Right atrium auricular region (tissue), 2 donors: ENCODE measurements at regions not wholly inside any gene's neighbourhood (a gene's known extent, or its start where the extent isn't known, plus 50 kb on each side); places are given as distances from the start of the nearest gene placed in this dataset.
"Not testable (repeated sequence)": the region's sequence is repeated elsewhere in the genome, so short reads cannot be mapped to it uniquely, and the experiment has no call there.

Experiments used
- DNase-seq: peaks from one replicate; pipeline ENCODE4 v3.0.0-alpha.2; 2019; ENCODE audit warnings: low spot score
- H3K27ac ChIP-seq, 2 donors: fragments of 200-600 bp; sonication (generic); 1 replicate in 1 of 2; 2 replicates in 1 of 2; pipeline ENCODE4 v1.5.1; 2016 to 2019
- H3K27me3 ChIP-seq, 2 donors: fragments of 200-600 bp; sonication (generic); one replicate each; pipeline versions ENCODE4 v1.5.1 to v1.6.0; 2017 to 2019
- H3K36me3 ChIP-seq: fragments of 200-600 bp; sonication (generic); one replicate; pipeline ENCODE4 v1.5.1; 2016
- H3K4me1 ChIP-seq, 2 donors: fragments of 200-600 bp; sonication (generic); one replicate each; pipeline versions ENCODE4 v1.5.1 to v1.6.0; 2017 to 2019
- H3K4me3 ChIP-seq, 2 donors: fragments of 200-600 bp; sonication (generic); 1 replicate in 1 of 2; 2 replicates in 1 of 2; pipeline ENCODE4 v1.5.1; 2017 to 2019; ENCODE audit warnings: mild to moderate bottlenecking in 1 of 2, moderate library complexity in 1 of 2
- H3K9me3 ChIP-seq, 2 donors: fragments of 200-600 bp; sonication (generic); one replicate each; pipeline ENCODE4 v1.5.1; 2019
- CTCF ChIP-seq, 2 donors: fragments of 200-600 bp; sonication (generic); IDR thresholded peaks; one replicate each; pipeline ENCODE4 v1.5.1; 2019; ENCODE audit warnings: antibody characterized with exemption in 2 of 2

DNA sequence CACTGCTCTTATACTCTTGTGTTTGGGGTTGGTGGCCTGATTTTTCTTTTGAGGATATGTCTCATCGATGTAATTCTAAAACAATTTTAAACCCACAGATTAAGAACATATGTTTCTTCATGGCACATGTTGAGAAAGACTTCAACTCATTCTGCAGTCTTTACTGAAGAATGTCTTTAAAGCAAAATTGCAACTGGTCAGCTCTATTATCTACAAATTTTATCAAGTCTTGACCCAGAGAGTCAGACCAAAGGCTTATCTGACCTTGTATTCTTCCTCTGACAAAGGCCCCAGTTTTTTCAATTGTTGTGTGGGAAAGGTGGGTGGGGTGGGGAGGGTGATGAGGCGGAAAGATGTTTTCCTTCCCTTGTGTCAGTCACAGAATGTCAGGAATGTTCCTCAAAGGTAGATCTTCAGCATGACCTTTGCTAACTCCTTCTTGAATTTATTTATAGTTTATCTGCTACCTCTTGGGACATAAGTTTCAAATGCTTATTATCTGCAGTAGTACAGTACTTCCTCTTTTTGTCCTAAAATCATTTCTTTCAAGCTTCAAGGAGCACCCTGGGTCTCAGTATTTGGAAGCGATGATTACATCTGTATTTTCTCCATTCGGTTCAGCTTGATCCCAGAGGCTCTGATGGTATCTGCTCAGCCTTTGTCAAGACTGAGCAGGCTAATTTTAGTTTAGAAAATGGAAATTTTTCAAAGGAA is 63.2 kb upstream of the TIAM2 start:
- Histone ChIP-seq H3K4me1 (no peaks in the 10 kb centered on the region), H3K9me3 (no peaks in the 10 kb centered on the region), H3K4me3 (no peak overlapping the region), H3K27ac (no peak overlapping the region), H3K27me3 (no peaks in the 10 kb centered on the region), H3K36me3 (no peaks in the 10 kb centered on the region)
- no peak for DNase-seq
- TF ChIP-seq CTCF (IDR thresholded peaks at IDR 0.05) = no peak

- Histone ChIP-seq H3K4me3 (no peak overlapping the region), H3K27ac (no peak overlapping the region), H3K4me1 (no peaks in the 10 kb centered on the region), H3K27me3 (no peaks in the 10 kb centered on the region), H3K36me3 (no peaks in the 10 kb centered on the region), H3K9me3 (no peaks in the 10 kb centered on the region)
- TF ChIP-seq CTCF (IDR thresholded peaks at IDR 0.05) = no peak
- DNase-seq = no peak
Measured at GRCh38 chr6:154932515-154933027, 62.5 kb upstream of the TIAM2 start.

DNA sequence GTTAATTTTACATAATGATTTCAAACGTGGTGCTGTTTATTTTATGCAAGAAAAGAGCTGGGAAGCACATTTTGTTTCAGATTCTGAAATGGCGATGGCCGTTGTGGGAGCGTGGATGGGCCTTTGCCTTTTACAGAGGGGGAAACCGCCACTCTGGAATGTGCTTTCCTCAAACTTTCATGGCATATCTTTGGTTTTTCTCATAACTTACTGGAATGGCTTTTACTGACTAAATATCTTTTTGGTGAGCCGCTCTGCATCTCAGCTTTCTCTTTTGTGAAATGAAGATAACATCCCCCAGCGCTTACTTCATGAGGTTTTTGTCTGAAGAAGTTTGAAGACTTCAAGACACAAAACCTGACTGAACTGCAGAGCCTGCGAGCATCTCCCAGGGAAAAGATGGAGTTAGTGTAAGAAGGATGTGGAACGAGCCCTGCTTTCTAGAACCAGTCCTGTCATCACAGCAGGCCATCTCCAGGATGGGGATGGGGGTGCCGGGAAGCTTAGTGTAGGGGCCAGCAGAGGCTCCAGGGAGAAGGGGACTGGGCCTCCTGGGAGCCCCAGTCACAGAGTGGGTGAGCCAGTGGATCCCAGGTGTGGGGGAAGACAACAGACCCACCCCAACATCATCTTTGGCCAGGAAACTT is 61.8 kb upstream of the TIAM2 start:
- no peaks in the 10 kb centered on the region for H3K4me1 ChIP-seq
- H3K4me3 ChIP-seq = no peak overlapping the region
- no peaks in the 10 kb centered on the region for H3K36me3 ChIP-seq
- no peak for DNase-seq
- no peaks in the 10 kb centered on the region for H3K27me3 ChIP-seq
- no peaks in the 10 kb centered on the region for H3K9me3 ChIP-seq
- TF ChIP-seq CTCF (IDR thresholded peaks at IDR 0.05) = no peak
- no peak overlapping the region for H3K27ac ChIP-seq

GRCh38 chr6:154937306-154938220 is 57.6 kb upstream of the TIAM2 start:
- Histone ChIP-seq H3K27ac (no peak overlapping the region), H3K4me3 (no peak overlapping the region), H3K4me1 (no peaks in the 10 kb centered on the region), H3K27me3 (no peaks in the 10 kb centered on the region), H3K9me3 (no peaks in the 10 kb centered on the region), H3K36me3 (no peaks in the 10 kb centered on the region)
- no peak for TF ChIP-seq CTCF (IDR thresholded peaks at IDR 0.05)
- DNase-seq = no peak

DNA sequence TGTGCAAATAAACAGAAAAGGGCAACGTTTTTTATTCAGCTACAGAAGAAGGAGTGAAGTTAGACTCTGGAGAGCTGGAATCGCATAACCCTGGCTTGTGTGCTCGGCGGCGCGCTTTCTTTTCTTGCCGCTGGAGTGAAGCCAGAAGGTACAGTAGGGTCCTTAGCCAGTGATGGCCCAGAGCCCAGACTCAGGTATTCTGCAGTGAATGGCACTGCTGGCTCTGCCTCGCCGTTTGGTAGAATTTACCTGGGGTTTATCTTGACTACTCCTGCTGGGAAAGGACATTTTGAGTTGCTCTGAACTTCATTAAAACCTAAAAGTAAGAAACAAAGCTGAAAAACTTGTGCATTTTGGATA is 56.9 kb upstream of the TIAM2 start:
- Histone ChIP-seq H3K4me1 (no peaks in the 10 kb centered on the region), H3K4me3 (no peak overlapping the region), H3K36me3 (no peaks in the 10 kb centered on the region), H3K27ac (no peak overlapping the region), H3K27me3 (no peaks in the 10 kb centered on the region), H3K9me3 (no peaks in the 10 kb centered on the region)
- no peak for DNase-seq
- no peak for TF ChIP-seq CTCF (IDR thresholded peaks at IDR 0.05)

GRCh38 chr6:154938727-154939285 is 56.3 kb upstream of the TIAM2 start:
- H3K9me3 ChIP-seq, DNase-seq, H3K27ac ChIP-seq, H3K27me3 ChIP-seq, H3K4me1 ChIP-seq, H3K36me3 ChIP-seq, H3K4me3 ChIP-seq: not testable (repeated sequence)
